ENCODE measurements at regions not wholly inside any gene's neighbourhood (a gene's known extent, or its start where the extent isn't known, plus 50 kb on each side); places are given as distances from the start of the nearest gene placed in this dataset.

DNA sequence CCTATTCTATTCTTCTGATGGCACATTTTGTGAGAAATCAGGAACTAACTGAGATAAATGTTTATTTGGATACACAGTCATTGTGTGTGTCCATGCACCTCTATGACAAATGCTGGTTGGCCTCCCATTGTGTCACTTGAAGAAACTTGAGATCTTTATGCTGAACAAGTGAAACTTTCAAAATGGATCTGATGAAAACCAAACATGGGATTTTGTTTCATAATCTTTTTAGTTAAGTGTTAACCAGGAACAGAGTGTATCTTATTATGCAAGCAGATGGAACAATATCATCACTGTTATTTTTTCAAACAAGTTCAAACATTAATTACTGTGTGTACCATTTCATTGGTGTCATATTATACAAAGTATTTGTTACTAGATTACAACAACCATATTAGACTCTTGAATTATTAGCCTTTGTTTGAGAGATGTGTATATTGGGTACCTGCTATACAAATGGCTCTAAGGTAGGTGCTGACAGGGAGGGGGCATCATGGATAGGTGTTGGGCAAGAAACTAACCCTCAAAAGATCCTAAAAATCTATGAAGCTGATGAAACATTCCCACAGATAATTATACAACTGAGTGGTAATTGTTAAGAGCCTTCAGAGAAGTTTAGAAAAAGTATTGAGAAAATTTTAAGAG is 159.8 kb downstream of the PALM2AKAP2 start:
- no peaks in the 10 kb centered on the region for H3K9me3 ChIP-seq (ENCODE audit: control insufficient read depth, low read length)
- H3K4me3 ChIP-seq (ENCODE audit: low read length) = no peak overlapping the region
- no peaks in the 10 kb centered on the region for H3K36me3 ChIP-seq (ENCODE audit: control insufficient read depth, insufficient read depth, low read length)
- H3K27me3 ChIP-seq (ENCODE audit: control insufficient read depth, insufficient read depth, low read length) = no peaks in the 10 kb centered on the region
- H3K9ac ChIP-seq (ENCODE audit: low read length) = no peak overlapping the region
- H3K4me1 ChIP-seq (ENCODE audit: control insufficient read depth, insufficient read depth, low read length) = no peaks in the 10 kb centered on the region

DNA sequence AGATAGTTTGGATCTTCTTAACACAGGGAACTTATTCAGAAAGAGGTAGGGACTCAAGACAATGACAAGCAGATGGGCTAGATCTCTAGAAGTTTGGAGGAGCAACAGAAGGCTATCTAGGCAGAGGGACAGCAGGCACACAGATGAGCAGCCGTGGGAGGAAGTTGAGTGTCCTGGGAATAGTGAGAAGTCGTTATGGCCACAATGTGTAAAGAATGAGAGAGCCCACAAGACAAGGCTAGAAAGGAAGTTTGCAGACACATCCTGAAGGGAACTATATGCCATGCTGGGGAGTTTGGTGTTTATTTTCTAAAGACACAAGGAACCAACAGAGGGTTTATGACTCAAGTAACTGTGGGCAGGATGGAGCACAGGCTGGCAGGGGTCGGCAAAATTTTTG is 160.6 kb downstream of the PALM2AKAP2 start:
- Histone ChIP-seq H3K27me3 (ENCODE audit: control insufficient read depth, insufficient read depth, low read length) (no peaks in the 10 kb centered on the region), H3K9me3 (ENCODE audit: control insufficient read depth, low read length) (no peaks in the 10 kb centered on the region), H3K36me3 (ENCODE audit: control insufficient read depth, insufficient read depth, low read length) (no peaks in the 10 kb centered on the region), H3K9ac (ENCODE audit: low read length) (no peak overlapping the region), H3K4me3 (ENCODE audit: low read length) (no peak overlapping the region), H3K4me1 (ENCODE audit: control insufficient read depth, insufficient read depth, low read length) (no peaks in the 10 kb centered on the region)

DNA sequence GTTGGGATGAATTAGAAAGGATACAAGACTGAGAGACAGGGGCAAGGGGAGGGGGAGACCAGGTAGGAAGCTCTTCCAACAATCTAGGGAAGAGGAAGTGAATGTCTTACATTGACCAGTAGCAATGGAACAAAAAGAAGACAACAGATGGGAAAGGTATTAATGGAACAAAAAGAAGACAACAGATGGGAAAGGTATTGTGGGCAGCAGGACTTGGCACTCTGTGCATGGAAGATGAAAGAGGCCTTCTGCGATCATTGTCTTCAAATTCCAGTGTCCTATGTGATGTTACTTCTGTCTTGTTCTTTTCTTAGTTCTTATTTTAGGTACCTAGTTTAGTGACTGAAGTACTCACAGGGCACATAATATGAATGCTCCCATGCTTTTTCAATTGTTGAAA is 161.8 kb downstream of the PALM2AKAP2 start:
- H3K4me3 ChIP-seq (ENCODE audit: low read length) = no peak overlapping the region

DNA sequence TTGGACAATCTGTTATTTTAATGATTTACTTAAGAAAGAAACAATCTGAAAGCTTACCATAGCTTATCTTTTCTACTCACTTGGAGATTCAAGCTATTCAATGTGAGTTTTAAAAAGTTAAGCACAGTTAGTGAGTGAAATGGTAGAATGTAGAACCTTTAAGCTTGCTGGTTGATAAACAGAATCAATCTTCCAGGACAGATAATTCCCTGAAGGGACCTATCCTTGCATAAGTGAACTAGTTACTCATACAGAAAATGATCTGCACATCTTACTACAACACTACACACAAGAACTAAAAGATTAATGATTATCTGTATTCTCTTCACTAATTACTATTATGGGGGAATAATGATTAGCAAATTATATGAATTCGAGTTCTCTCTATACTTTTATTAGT is 165.6 kb downstream of the PALM2AKAP2 start:
- no peaks in the 10 kb centered on the region for H3K9me3 ChIP-seq (ENCODE audit: control insufficient read depth, low read length)
- no peak overlapping the region for H3K4me3 ChIP-seq (ENCODE audit: low read length)

More for the DNA sequence above, 161.8 kb downstream of the PALM2AKAP2 start:
- H3K27me3 ChIP-seq (ENCODE audit: control insufficient read depth, insufficient read depth, low read length) = no peaks in the 10 kb centered on the region
- H3K9me3 ChIP-seq (ENCODE audit: control insufficient read depth, low read length) = no peaks in the 10 kb centered on the region
- H3K4me1 ChIP-seq (ENCODE audit: control insufficient read depth, insufficient read depth, low read length) = no peaks in the 10 kb centered on the region
- H3K36me3 ChIP-seq (ENCODE audit: control insufficient read depth, insufficient read depth, low read length) = no peaks in the 10 kb centered on the region
- no peak overlapping the region for H3K9ac ChIP-seq (ENCODE audit: low read length)

DNA sequence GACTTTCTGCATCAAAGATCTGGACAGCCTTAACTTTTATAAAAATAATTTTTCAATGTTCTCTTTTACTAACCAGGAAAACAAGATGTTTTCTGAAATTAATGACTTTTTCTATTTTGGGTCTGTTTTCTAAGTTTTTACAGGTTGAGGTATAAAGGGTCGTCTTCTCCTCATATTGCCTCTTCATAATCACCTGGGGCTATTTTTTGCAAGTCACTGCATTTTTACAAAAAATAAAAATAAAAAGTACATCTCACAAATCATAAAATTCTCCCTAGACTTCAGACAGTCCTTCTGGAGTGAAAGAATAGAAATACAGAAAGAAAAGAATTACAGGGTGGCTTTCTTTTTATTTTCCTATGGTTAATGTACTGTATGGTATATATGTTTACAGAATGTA is 168.5 kb downstream of the PALM2AKAP2 start:
- Histone ChIP-seq H3K4me1 (ENCODE audit: control insufficient read depth, insufficient read depth, low read length) (no peaks in the 10 kb centered on the region), H3K4me3 (ENCODE audit: low read length) (no peak overlapping the region), H3K27me3 (ENCODE audit: control insufficient read depth, insufficient read depth, low read length) (no peaks in the 10 kb centered on the region), H3K36me3 (ENCODE audit: control insufficient read depth, insufficient read depth, low read length) (no peaks in the 10 kb centered on the region), H3K9ac (ENCODE audit: low read length) (no peak overlapping the region), H3K9me3 (ENCODE audit: control insufficient read depth, low read length) (no peaks in the 10 kb centered on the region)

More for the DNA sequence above, 165.6 kb downstream of the PALM2AKAP2 start:
- Histone ChIP-seq H3K27me3 (ENCODE audit: control insufficient read depth, insufficient read depth, low read length) (no peaks in the 10 kb centered on the region), H3K9ac (ENCODE audit: low read length) (no peak overlapping the region), H3K36me3 (ENCODE audit: control insufficient read depth, insufficient read depth, low read length) (no peaks in the 10 kb centered on the region), H3K4me1 (ENCODE audit: control insufficient read depth, insufficient read depth, low read length) (no peaks in the 10 kb centered on the region)

DNA sequence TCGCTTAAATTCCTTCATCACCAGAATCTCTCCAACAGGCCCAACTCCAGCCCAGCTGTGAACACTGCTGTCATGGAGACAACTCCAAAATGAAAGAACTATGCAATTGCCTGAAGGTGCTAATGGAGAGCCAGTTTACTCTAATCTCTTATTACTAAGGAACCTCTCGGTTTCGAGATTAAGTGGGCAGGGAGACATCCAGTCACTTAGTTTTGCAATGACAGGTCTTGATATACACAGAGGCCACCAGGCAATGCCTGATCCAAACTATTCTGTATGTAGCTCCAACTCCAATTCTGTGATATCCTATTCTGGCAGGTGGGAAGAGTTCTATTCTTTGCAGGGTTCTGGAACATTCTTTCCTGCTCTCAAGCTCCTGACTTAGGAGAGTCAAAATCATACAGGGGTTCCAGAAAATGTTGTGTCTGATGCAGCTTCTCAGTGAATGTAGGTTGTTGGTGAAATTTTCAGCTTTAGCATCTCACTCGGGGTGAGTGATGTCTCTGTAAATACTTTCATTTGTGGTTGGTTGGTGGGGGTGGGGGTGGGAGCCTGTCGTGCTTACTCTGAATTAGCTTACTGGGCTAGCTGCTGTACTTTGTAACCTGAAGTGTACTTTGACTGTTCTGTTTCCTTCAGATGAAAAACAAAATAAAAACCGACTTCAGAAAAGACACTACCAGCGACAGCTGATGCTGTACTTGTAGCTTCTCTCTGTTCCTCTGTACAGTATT is 170.9 kb downstream of the PALM2AKAP2 start:
- Histone ChIP-seq H3K9me3 (ENCODE audit: control insufficient read depth, low read length) (no peaks in the 10 kb centered on the region), H3K9ac (ENCODE audit: low read length) (no peak overlapping the region), H3K27me3 (ENCODE audit: control insufficient read depth, insufficient read depth, low read length) (no peaks in the 10 kb centered on the region), H3K36me3 (ENCODE audit: control insufficient read depth, insufficient read depth, low read length) (no peaks in the 10 kb centered on the region), H3K4me1 (ENCODE audit: control insufficient read depth, insufficient read depth, low read length) (no peaks in the 10 kb centered on the region), H3K4me3 (ENCODE audit: low read length) (no peak overlapping the region)

DNA sequence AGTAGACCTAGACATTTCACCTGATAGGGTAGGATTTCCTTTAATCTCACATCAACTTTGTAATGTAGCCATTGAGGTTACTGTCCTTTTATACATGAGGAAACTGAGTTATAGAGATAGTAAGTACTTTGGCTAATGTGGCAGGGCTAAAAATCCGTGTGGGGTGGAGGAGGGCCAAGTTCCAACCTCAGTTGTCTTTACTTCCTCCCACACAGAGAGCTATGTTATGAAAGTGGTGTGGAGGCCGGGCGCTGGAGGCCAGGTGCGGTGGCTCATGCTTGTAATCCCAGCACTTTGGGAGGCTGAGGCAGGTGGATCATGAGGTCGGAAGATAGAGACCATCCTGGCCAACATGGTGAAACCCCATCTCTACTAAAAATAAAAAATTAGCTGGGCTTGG is 173.3 kb downstream of the PALM2AKAP2 start:
- Histone ChIP-seq H3K36me3 (ENCODE audit: control insufficient read depth, insufficient read depth, low read length) (no peaks in the 10 kb centered on the region), H3K27me3 (ENCODE audit: control insufficient read depth, insufficient read depth, low read length) (no peaks in the 10 kb centered on the region), H3K4me1 (ENCODE audit: control insufficient read depth, insufficient read depth, low read length) (no peaks in the 10 kb centered on the region), H3K9ac (ENCODE audit: low read length) (no peak overlapping the region), H3K4me3 (ENCODE audit: low read length) (no peak overlapping the region), H3K9me3 (ENCODE audit: control insufficient read depth, low read length) (no peaks in the 10 kb centered on the region)

DNA sequence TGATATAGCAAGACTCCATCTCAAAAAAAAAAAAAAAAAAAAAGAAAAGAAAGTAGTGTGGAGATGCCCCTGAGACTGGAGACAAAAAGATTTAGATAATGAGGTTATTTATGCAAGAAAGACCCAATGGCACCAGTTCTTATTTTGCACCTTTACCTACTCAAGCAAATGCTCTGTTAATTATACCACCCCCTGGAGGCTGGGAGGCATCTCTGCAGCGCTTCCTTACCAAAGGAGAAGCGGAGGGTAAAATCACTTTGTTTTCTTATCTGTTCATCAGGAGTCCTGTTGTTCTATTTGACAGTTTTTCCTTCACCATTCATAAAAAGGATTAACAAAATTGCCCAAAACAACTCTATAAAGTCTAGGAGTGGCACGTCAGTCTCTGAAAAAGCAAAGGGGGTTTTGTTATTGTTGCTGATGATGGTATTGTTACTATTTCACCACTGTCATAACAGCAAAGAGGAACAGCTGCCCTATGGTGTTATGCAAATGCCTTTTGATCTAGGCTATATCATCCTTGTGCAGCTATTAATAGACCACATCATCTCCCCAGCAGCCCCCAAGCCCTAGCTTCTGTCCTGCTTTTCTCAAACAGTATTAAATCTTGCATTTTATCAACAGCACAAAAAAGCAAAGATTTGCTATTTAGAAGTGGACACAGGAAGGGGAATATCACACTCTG is 174.0 kb downstream of the PALM2AKAP2 start:
- Histone ChIP-seq H3K9me3 (ENCODE audit: control insufficient read depth, low read length) (no peaks in the 10 kb centered on the region), H3K27me3 (ENCODE audit: control insufficient read depth, insufficient read depth, low read length) (no peaks in the 10 kb centered on the region), H3K36me3 (ENCODE audit: control insufficient read depth, insufficient read depth, low read length) (no peaks in the 10 kb centered on the region), H3K4me1 (ENCODE audit: control insufficient read depth, insufficient read depth, low read length) (no peaks in the 10 kb centered on the region), H3K9ac (ENCODE audit: low read length) (no peak overlapping the region), H3K4me3 (ENCODE audit: low read length) (no peak overlapping the region)

DNA sequence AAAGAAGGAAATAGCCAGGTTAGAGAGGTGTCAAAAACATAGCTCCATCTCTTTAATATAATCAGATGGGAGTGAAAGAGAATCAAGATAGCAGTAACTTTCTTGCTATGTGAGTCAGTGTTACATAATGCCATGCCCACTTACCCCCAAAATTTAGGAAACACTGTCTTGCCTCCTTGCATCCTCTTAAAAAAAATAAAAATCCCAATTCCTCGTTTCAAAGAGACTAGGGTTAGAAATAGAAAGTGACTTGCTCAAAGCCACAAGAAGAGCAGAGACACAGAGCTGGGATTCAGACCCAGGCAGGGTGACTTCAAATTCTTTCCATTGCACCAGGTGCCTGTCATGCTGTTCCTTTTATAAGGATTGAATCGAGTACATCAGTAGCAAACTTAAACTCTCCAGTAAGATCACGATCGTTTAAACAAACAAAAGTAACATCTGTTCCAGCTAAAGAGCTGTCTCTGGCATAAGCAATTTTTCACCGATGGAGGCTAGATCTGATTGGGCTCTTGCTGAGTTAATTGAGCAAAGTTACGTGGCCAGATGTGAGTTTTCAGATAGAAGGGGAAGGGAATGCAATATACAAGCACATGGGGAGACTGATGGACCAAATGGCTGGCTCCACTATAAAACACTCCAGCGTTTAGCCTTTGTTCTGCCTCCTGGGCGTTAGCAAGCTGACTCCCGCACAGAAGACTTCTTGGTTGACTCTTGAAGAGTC is 176.9 kb downstream of the PALM2AKAP2 start:
- H3K27me3 ChIP-seq (ENCODE audit: control insufficient read depth, insufficient read depth, low read length) = no peaks in the 10 kb centered on the region
- H3K9ac ChIP-seq (ENCODE audit: low read length) = no peak overlapping the region
- no peaks in the 10 kb centered on the region for H3K36me3 ChIP-seq (ENCODE audit: control insufficient read depth, insufficient read depth, low read length)
- H3K9me3 ChIP-seq (ENCODE audit: control insufficient read depth, low read length) = no peaks in the 10 kb centered on the region
- no peaks in the 10 kb centered on the region for H3K4me1 ChIP-seq (ENCODE audit: control insufficient read depth, insufficient read depth, low read length)
- no peak overlapping the region for H3K4me3 ChIP-seq (ENCODE audit: low read length)

DNA sequence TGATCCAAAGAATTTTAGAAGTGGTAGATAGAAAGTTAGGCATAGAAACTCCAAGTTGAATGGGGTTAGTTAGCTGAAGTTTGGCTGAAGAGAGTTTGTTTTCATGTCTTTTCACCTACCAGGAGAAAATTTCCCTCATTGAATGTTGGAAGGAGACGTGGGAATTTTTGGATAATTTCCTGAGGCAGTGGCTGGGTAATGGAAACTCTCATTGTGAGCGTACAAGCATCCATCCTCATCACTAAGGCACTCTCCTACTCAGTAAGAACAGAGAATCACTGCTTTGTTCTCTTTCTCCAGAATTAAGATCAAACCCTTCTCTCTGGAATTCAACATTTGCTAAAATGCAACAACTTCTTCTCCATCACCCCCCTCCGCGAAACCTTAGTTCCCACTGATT is 179.7 kb downstream of the PALM2AKAP2 start:
- Histone ChIP-seq H3K9ac (ENCODE audit: low read length) (no peak overlapping the region), H3K4me1 (ENCODE audit: control insufficient read depth, insufficient read depth, low read length) (no peaks in the 10 kb centered on the region), H3K4me3 (ENCODE audit: low read length) (no peak overlapping the region), H3K36me3 (ENCODE audit: control insufficient read depth, insufficient read depth, low read length) (no peaks in the 10 kb centered on the region), H3K9me3 (ENCODE audit: control insufficient read depth, low read length) (no peaks in the 10 kb centered on the region), H3K27me3 (ENCODE audit: control insufficient read depth, insufficient read depth, low read length) (no peaks in the 10 kb centered on the region)

DNA sequence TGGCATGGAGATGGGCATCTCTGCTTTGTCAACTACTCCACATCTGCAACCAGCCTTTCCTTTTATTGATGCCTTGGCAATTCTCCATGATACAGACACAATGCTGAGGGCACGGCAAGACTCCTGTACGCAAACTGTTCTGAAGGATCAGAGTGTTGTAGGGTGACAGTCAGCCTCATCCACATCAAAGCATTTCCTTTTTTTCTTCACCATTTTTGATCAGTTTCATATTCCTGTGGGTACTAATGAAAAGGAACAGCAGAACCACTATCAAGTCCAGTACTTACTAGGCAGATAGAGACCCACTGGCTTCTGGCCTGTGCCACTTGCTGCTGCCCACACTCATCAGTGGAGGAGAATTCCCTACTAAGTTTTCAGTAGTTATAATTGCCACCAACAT is 181.6 kb downstream of the PALM2AKAP2 start:
- Histone ChIP-seq H3K4me1 (ENCODE audit: control insufficient read depth, insufficient read depth, low read length) (no peaks in the 10 kb centered on the region), H3K27me3 (ENCODE audit: control insufficient read depth, insufficient read depth, low read length) (no peaks in the 10 kb centered on the region), H3K4me3 (ENCODE audit: low read length) (no peak overlapping the region), H3K9me3 (ENCODE audit: control insufficient read depth, low read length) (no peaks in the 10 kb centered on the region), H3K36me3 (ENCODE audit: control insufficient read depth, insufficient read depth, low read length) (no peaks in the 10 kb centered on the region), H3K9ac (ENCODE audit: low read length) (no peak overlapping the region)

DNA sequence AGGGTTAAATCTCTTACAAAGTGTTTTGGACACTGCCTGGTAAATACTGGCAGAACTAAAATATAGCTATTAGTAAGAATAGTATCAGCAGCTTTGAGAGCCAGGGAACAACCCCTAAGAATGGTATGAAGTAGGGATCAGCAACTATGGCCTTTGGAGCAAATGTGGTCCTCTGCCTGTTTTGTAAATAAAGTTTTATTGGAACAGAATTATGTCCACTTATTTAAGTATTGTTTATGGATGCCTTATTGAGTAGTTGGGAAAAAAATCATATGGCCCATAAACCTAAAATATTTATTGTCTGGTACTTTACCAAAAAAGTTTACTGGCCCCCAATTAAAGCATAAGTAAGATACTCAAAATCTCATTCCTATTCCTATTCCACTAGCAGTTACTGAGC is 182.2 kb downstream of the PALM2AKAP2 start:
- H3K9me3 ChIP-seq (ENCODE audit: control insufficient read depth, low read length) = no peaks in the 10 kb centered on the region
- H3K4me1 ChIP-seq (ENCODE audit: control insufficient read depth, insufficient read depth, low read length) = no peaks in the 10 kb centered on the region
- H3K27me3 ChIP-seq (ENCODE audit: control insufficient read depth, insufficient read depth, low read length) = no peaks in the 10 kb centered on the region
- no peak overlapping the region for H3K9ac ChIP-seq (ENCODE audit: low read length)
- no peaks in the 10 kb centered on the region for H3K36me3 ChIP-seq (ENCODE audit: control insufficient read depth, insufficient read depth, low read length)
- no peak overlapping the region for H3K4me3 ChIP-seq (ENCODE audit: low read length)
